A549 (cell line): ENCODE measurements at regions not wholly inside any gene's neighbourhood (a gene's known extent, or its start where the extent isn't known, plus 50 kb on each side); places are given as distances from the start of the nearest gene placed in this dataset.

Experiments
- ATAC-seq, 2 experiments: fragments of 200-7000 bp in 1 of 2; fragments of >200 bp in 1 of 2; cut with Nextera tagmentation in 1 of 2; cut with Tn5 transposase in 1 of 2; 3 replicates each; pipeline versions ENCODE4 v1.8.0 to v1.9.1; 2018 to 2020; ENCODE audit warnings: mild to moderate bottlenecking in 1 of 2, moderate library complexity in 1 of 2
- CTCF ChIA-PET: fragments of 300-600 bp; sonication (Branson Sonifier 250); formaldehyde crosslinking; extraction: SDS; loops from one replicate; lab custom pipeline; 2021; ENCODE audit warnings: antibody characterized with exemption, inconsistent platforms; lab: Yijun Ruan, JAX
- POLR2A ChIA-PET: fragments of 350-600 bp; formaldehyde crosslinking; extraction: SDS; loops from one replicate; lab custom pipeline; 2021; ENCODE audit warnings: antibody characterized with exemption, inconsistent platforms; lab: Yijun Ruan, JAX
- DNase-seq, 2 experiments: peaks; one replicate each; pipeline versions ENCODE4 v3.0.0 to v3.0.0-alpha.2; 2011 to 2016; ENCODE audit warnings: low read depth in 1 of 2, low spot score in 1 of 2
- FAIRE-seq: peaks from 2 replicates; lab custom pipeline; 2011; peaks lifted over from hg19 to GRCh38; lab: Jason Lieb, UNC
- H3K27ac ChIP-seq, 2 experiments: fragments of >200 bp; sonication (Bioruptor Twin); formaldehyde crosslinking; 3 replicates each; pipeline ENCODE4 v1.5.1; 2016 to 2017
- H3K4me1 ChIP-seq: fragments of >200 bp; sonication (Bioruptor Twin); formaldehyde crosslinking; 3 replicates; pipeline ENCODE4 v1.6.1; 2016
- H3K4me2 ChIP-seq: fragments of >200 bp; sonication (Bioruptor Twin); formaldehyde crosslinking; 3 replicates; pipeline ENCODE4 v1.6.1; 2016
- H3K4me3 ChIP-seq: fragments of >200 bp; sonication (Bioruptor Twin); formaldehyde crosslinking; 3 replicates; pipeline ENCODE4 v1.5.1; 2016
- H3K9me3 ChIP-seq: fragments of >200 bp; sonication (Bioruptor Twin); formaldehyde crosslinking; 3 replicates; pipeline ENCODE4 v1.6.1; 2016
- ATOH8 ChIP-seq: fragments of 250-450 bp; sonication (Bioruptor Pico); IDR thresholded peaks from 2 replicates; pipeline ENCODE4 v1.5.0; 2020; ENCODE audit warnings: low read depth, mild to moderate bottlenecking, moderate library complexity
- EHF ChIP-seq: fragments of 250-450 bp; sonication (Bioruptor Pico); IDR thresholded peaks from 2 replicates; pipeline ENCODE4 v1.5.0; 2020; ENCODE audit warnings: mild to moderate bottlenecking
- EP300 ChIP-seq, 2 experiments: fragments of >200 bp; sonication (Bioruptor Twin); formaldehyde crosslinking; IDR thresholded peaks; 2 replicates in 1 of 2; 3 replicates in 1 of 2; pipeline ENCODE4 v1.6.1; 2016 to 2017
- FOSB ChIP-seq: fragments of 250-450 bp; sonication (Bioruptor Pico); IDR thresholded peaks from 2 replicates; pipeline ENCODE4 v1.5.0; 2020; ENCODE audit warnings: mild to moderate bottlenecking, moderate library complexity
- FOXS1 ChIP-seq: fragments of 250-450 bp; sonication (Bioruptor Pico); IDR thresholded peaks from 2 replicates; pipeline ENCODE4 v1.5.0; 2020; ENCODE audit warnings: mild to moderate bottlenecking, moderate library complexity
- HDAC2 ChIP-seq: fragments of 200-600 bp; sonication (generic); IDR thresholded peaks from 2 replicates; pipeline ENCODE4 v1.6.1; 2016
- HEYL ChIP-seq: fragments of 250-450 bp; sonication (Bioruptor Pico); IDR thresholded peaks from 2 replicates; pipeline ENCODE4 v1.8.0; 2021; ENCODE audit warnings: mild to moderate bottlenecking, moderate library complexity
- HOXB13 ChIP-seq: fragments of 250-450 bp; sonication (Bioruptor Pico); IDR thresholded peaks from 2 replicates; pipeline ENCODE4 v1.5.0; 2020; ENCODE audit warnings: low read depth, mild to moderate bottlenecking, moderate library complexity
- HOXB5 ChIP-seq: fragments of 250-450 bp; sonication (Bioruptor Pico); IDR thresholded peaks from 2 replicates; pipeline ENCODE4 v1.5.0; 2020; ENCODE audit warnings: mild to moderate bottlenecking, moderate library complexity
- MAZ ChIP-seq: fragments of 150-350 bp; IDR thresholded peaks from 2 replicates; pipeline ENCODE4 v1.6.1; 2014; ENCODE audit warnings: antibody characterized with exemption, low read depth, low read length, borderline replicate concordance
- NPAS2 ChIP-seq: fragments of 250-450 bp; sonication (Bioruptor Pico); IDR thresholded peaks from 2 replicates; pipeline ENCODE4 v1.8.0; 2022; ENCODE audit warnings: mild to moderate bottlenecking, moderate library complexity, borderline replicate concordance
- PBX3 ChIP-seq: IDR thresholded peaks from 2 replicates; pipeline ENCODE4 v1.6.1; 2012
- PHF8 ChIP-seq: fragments of 200-600 bp; sonication (generic); IDR thresholded peaks from 2 replicates; pipeline ENCODE4 v1.6.1; 2016; ENCODE audit warnings: low read depth, mild to moderate bottlenecking, antibody characterized with exemption, moderate library complexity, borderline replicate concordance
- RAD21 ChIP-seq, 2 experiments: fragments of >200 bp in 1 of 2; sonication (Bioruptor Twin) in 1 of 2; formaldehyde crosslinking in 1 of 2; IDR thresholded peaks in 1 of 2; conservative IDR thresholded peaks in 1 of 2; 2 replicates in 1 of 2; 3 replicates in 1 of 2; pipeline ENCODE4 v1.6.1; 2012 to 2018; ENCODE audit warnings: inconsistent platforms in 1 of 2
- RARB ChIP-seq: fragments of 250-450 bp; sonication (Bioruptor Pico); IDR thresholded peaks from 2 replicates; pipeline ENCODE4 v1.8.0; 2021; ENCODE audit warnings: mild to moderate bottlenecking, moderate library complexity
- RNF2 ChIP-seq: fragments of 200-600 bp; sonication (generic); IDR thresholded peaks from 2 replicates; pipeline ENCODE4 v1.6.1; 2016; ENCODE audit warnings: low read depth, mild to moderate bottlenecking, antibody characterized with exemption, moderate library complexity, borderline replicate concordance
- TF ChIP-seq, protein P1 (sequence below): fragments of >200 bp; sonication (Bioruptor Twin); formaldehyde crosslinking; IDR thresholded peaks from 2 replicates; pipeline ENCODE4 v1.6.1; 2016
- TF ChIP-seq, protein P2 (sequence below): fragments of 250-450 bp; sonication (Bioruptor Pico); IDR thresholded peaks from 2 replicates; pipeline ENCODE4 v1.5.0; 2021; ENCODE audit warnings: mild to moderate bottlenecking, moderate library complexity, borderline replicate concordance
- TF ChIP-seq, protein P3 (sequence below): IDR thresholded peaks from 2 replicates; pipeline ENCODE4 v1.6.1; 2012
- TF ChIP-seq, protein P4 (sequence below): fragments of 200-600 bp; sonication (generic); IDR thresholded peaks from 2 replicates; pipeline ENCODE4 v1.6.1; 2016; ENCODE audit warnings: antibody characterized with exemption, mild to moderate bottlenecking, moderate library complexity

GRCh38 chr6:100216760-100217159 lies 222.7 kb upstream of the MCHR2 start:
- FAIRE-seq, result no peak
- Histone ChIP-seq H3K27ac (no peak overlapping the region), H3K4me1 (peaks cover 3% of the 10 kb centered on the region; the same call in 1 of the 3 replicates), H3K4me2 (no peak overlapping the region), H3K4me3 (no peak overlapping the region), H3K9me3 (no peaks in the 10 kb centered on the region)
- CTCF ChIA-PET, result no interaction called here
- POLR2A ChIA-PET, result no interaction called here
- TF ChIP-seq, protein P1, sequence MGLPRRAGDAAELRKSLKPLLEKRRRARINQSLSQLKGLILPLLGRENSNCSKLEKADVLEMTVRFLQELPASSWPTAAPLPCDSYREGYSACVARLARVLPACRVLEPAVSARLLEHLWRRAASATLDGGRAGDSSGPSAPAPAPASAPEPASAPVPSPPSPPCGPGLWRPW, result no peak
- TF ChIP-seq EP300 (IDR thresholded peaks at IDR 0.05) (no peak), NPAS2 (no peak)
- TF ChIP-seq, protein P2, sequence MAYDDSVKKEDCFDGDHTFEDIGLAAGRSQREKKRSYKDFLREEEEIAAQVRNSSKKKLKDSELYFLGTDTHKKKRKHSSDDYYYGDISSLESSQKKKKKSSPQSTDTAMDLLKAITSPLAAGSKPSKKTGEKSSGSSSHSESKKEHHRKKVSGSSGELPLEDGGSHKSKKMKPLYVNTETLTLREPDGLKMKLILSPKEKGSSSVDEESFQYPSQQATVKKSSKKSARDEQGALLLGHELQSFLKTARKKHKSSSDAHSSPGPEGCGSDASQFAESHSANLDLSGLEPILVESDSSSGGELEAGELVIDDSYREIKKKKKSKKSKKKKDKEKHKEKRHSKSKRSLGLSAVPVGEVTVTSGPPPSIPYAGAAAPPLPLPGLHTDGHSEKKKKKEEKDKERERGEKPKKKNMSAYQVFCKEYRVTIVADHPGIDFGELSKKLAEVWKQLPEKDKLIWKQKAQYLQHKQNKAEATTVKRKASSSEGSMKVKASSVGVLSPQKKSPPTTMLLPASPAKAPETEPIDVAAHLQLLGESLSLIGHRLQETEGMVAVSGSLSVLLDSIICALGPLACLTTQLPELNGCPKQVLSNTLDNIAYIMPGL (CRISPR knock-in tag), result no peak
- DNase-seq, result no peak
- ATAC-seq, result no peak

- ATAC-seq (no peak), DNase-seq (no peak), FAIRE-seq (no peak)
- POLR2A ChIA-PET, result no interaction called here
- no peak overlapping the region for H3K4me2 ChIP-seq
- peaks cover 13% of the 10 kb centered on the region; the same call in 1 of the 3 replicates for H3K4me1 ChIP-seq
- CTCF ChIA-PET, result no interaction called here
- H3K27ac ChIP-seq, result 0 out of 6 replicates have a peak overlapping the region, but pooled peaks of 1 of the 2 experiments have one; percentile 37
- H3K4me3 ChIP-seq, result no peak overlapping the region
- TF ChIP-seq PHF8 (no peak), MAZ (no peak), HDAC2 (no peak), FOSB (CRISPR knock-in tag) (no peak), HEYL (CRISPR knock-in tag) (no peak), FOXS1 (CRISPR knock-in tag) (no peak), HOXB5 (CRISPR knock-in tag) (no peak), RNF2 (no peak), EHF (CRISPR knock-in tag) (no peak), RAD21 (conservative IDR thresholded peaks at IDR 0.05 in 1 of 2, IDR thresholded peaks at IDR 0.05 in 1 of 2) (no peak), HOXB13 (no peak), RARB (no peak), PBX3 (no peak), ATOH8 (no peak)
- TF ChIP-seq, protein P3, sequence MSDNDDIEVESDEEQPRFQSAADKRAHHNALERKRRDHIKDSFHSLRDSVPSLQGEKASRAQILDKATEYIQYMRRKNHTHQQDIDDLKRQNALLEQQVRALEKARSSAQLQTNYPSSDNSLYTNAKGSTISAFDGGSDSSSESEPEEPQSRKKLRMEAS, result no peak
- TF ChIP-seq, protein P4, sequence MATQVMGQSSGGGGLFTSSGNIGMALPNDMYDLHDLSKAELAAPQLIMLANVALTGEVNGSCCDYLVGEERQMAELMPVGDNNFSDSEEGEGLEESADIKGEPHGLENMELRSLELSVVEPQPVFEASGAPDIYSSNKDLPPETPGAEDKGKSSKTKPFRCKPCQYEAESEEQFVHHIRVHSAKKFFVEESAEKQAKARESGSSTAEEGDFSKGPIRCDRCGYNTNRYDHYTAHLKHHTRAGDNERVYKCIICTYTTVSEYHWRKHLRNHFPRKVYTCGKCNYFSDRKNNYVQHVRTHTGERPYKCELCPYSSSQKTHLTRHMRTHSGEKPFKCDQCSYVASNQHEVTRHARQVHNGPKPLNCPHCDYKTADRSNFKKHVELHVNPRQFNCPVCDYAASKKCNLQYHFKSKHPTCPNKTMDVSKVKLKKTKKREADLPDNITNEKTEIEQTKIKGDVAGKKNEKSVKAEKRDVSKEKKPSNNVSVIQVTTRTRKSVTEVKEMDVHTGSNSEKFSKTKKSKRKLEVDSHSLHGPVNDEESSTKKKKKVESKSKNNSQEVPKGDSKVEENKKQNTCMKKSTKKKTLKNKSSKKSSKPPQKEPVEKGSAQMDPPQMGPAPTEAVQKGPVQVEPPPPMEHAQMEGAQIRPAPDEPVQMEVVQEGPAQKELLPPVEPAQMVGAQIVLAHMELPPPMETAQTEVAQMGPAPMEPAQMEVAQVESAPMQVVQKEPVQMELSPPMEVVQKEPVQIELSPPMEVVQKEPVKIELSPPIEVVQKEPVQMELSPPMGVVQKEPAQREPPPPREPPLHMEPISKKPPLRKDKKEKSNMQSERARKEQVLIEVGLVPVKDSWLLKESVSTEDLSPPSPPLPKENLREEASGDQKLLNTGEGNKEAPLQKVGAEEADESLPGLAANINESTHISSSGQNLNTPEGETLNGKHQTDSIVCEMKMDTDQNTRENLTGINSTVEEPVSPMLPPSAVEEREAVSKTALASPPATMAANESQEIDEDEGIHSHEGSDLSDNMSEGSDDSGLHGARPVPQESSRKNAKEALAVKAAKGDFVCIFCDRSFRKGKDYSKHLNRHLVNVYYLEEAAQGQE, result no peak
- TF ChIP-seq, protein P2 (CRISPR knock-in tag), result no peak
- TF ChIP-seq, all 56 proteins: peak for 0
- H3K9me3 ChIP-seq, result no peaks in the 10 kb centered on the region
Observed at GRCh38 chr6:100212131-100212530, 218.1 kb upstream of the MCHR2 start.
